B cell (primary cell): ENCODE measurements at regions not wholly inside any gene's neighbourhood (a gene's known extent, or its start where the extent isn't known, plus 50 kb on each side); places are given as distances from the start of the nearest gene placed in this dataset.

ENCODE experiments used
- CTCF ChIP-seq: fragments of 200-600 bp; IDR thresholded peaks from one replicate; pipeline ENCODE4 v1.8.0; 2022; ENCODE audit warnings: antibody characterized with exemption, mild to moderate bottlenecking
- EZH2 ChIP-seq: IDR thresholded peaks from 2 replicates; pipeline ENCODE4 v1.6.1; 2012; ENCODE audit warnings: borderline replicate concordance, low read depth, mild to moderate bottlenecking, moderate library complexity, low read length; ENCODE audit not compliant: insufficient read depth, poor library complexity, severe bottlenecking

- TF ChIP-seq CTCF (no peak), EZH2 (no peak)
These were observed 285.0 kb upstream of the DIPK2B start for GRCh38 chrX:45485719-45486118.
